Uterus (tissue), 2 donors: ENCODE measurements at regions not wholly inside any gene's neighbourhood (a gene's known extent, or its start where the extent isn't known, plus 50 kb on each side); places are given as distances from the start of the nearest gene placed in this dataset.

ENCODE experiments used
- CTCF ChIP-seq, 4 experiments: fragments of 200-600 bp in 2 of 4; fragments of 450-650 bp in 2 of 4; sonication (generic) in 2 of 4; IDR thresholded peaks; one replicate each; pipeline ENCODE4 v1.5.1; 2016 to 2019; ENCODE audit warnings: antibody characterized with exemption in 4 of 4, mild to moderate bottlenecking in 2 of 4, moderate library complexity in 1 of 4
- POLR2A ChIP-seq, 2 donors: fragments of 450-650 bp; IDR thresholded peaks; one replicate each; pipeline ENCODE4 v1.6.1; 2016; ENCODE audit warnings: antibody characterized with exemption in 2 of 2, mild to moderate bottlenecking in 1 of 2, moderate library complexity in 1 of 2

- TF ChIP-seq CTCF (IDR thresholded peaks at IDR 0.05) = no peak
- no peak for TF ChIP-seq POLR2A (IDR thresholded peaks at IDR 0.05)
These were observed 1112.1 kb upstream of the AGA start for GRCh38 chr4:178554352-178554751.
